IMR-90 (cell line): ENCODE measurements at regions not wholly inside any gene's neighbourhood (a gene's known extent, or its start where the extent isn't known, plus 50 kb on each side); places are given as distances from the start of the nearest gene placed in this dataset.

Source experiments
- ATAC-seq: fragments of 200-7000 bp; cut with Tn5 transposase; 2 replicates; pipeline ENCODE4 v1.9.1; 2020; ENCODE audit warnings: low read depth, mild to moderate bottlenecking, moderate library complexity
- BruUV-seq: library from RNA; stranded (reverse); fragments of 400-500 nt; replicated peaks from 2 replicates; lab custom pipeline; 2021; lab: Mats Ljungman, UMichigan
- CTCF ChIA-PET: fragments of 300-600 bp; formaldehyde crosslinking; extraction: SDS; loops from one replicate; lab custom pipeline; 2021; ENCODE audit warnings: antibody characterized with exemption; lab: Yijun Ruan, JAX
- POLR2A ChIA-PET: fragments of 300-600 bp; sonication (Branson Sonifier 250); formaldehyde crosslinking; loops from one replicate; lab custom pipeline; 2022; ENCODE audit warnings: antibody characterized with exemption; ENCODE audit not compliant: unreplicated experiment; lab: Charles Lee
- DNase-seq: peaks from one replicate; pipeline ENCODE4 v3.0.0; 2013
- H2AFZ ChIP-seq: replicated peaks from 2 replicates; pipeline ENCODE3; 2013; ENCODE audit warnings: low read length, mild to moderate bottlenecking; ENCODE audit not compliant: poor library complexity
- H2AK5ac ChIP-seq: 2 replicates; pipeline ENCODE4 v1.6.1; 2013; ENCODE audit warnings: low read depth, low read length, inconsistent platforms
- H2AK9ac ChIP-seq: replicated peaks from 2 replicates; pipeline ENCODE3; 2013; ENCODE audit warnings: mild to moderate bottlenecking, low read depth, low read length, moderate library complexity; ENCODE audit not compliant: poor library complexity
- H2BK120ac ChIP-seq: 2 replicates; pipeline ENCODE4 v1.6.1; 2013; ENCODE audit warnings: low read depth, low read length, inconsistent platforms
- H2BK15ac ChIP-seq: 3 replicates; pipeline ENCODE4 v1.6.1; 2013; ENCODE audit warnings: low read depth, low read length, inconsistent platforms
- H2BK20ac ChIP-seq: 2 replicates; pipeline ENCODE4 v1.6.1; 2013; ENCODE audit warnings: low read depth, mild to moderate bottlenecking, inconsistent platforms, low read length, moderate library complexity
- H2BK5ac ChIP-seq: 2 replicates; pipeline ENCODE4 v1.6.1; 2013; ENCODE audit warnings: mild to moderate bottlenecking, low read depth, low read length, inconsistent platforms; ENCODE audit not compliant: poor library complexity, severe bottlenecking
- H3K14ac ChIP-seq: replicated peaks from 2 replicates; pipeline ENCODE4 v1.6.1; 2013; ENCODE audit warnings: low read depth, low read length, inconsistent platforms
- H3K18ac ChIP-seq: 2 replicates; pipeline ENCODE4 v1.6.1; 2013; ENCODE audit warnings: low read depth, low read length, control low read depth
- H3K23ac ChIP-seq: 2 replicates; pipeline ENCODE4 v1.6.1; 2013; ENCODE audit warnings: low read depth, low read length, inconsistent platforms
- H3K27ac ChIP-seq: 2 replicates; pipeline ENCODE4 v1.5.1; 2013; ENCODE audit warnings: mild to moderate bottlenecking, control low read depth, low read length; ENCODE audit not compliant: insufficient read depth
- H3K27me3 ChIP-seq: 2 replicates; pipeline ENCODE4 v1.6.1; 2013; ENCODE audit warnings: low read length; ENCODE audit not compliant: control insufficient read depth, insufficient read depth
- H3K36me3 ChIP-seq: 2 replicates; pipeline ENCODE4 v1.6.1; 2013; ENCODE audit warnings: low read length, mixed read lengths; ENCODE audit not compliant: control insufficient read depth, insufficient read depth
- H3K4ac ChIP-seq: 2 replicates; pipeline ENCODE4 v1.6.1; 2013; ENCODE audit warnings: low read depth, low read length, inconsistent platforms
- H3K4me1 ChIP-seq: 2 replicates; pipeline ENCODE4 v1.6.1; 2013; ENCODE audit warnings: low read length, mixed read lengths; ENCODE audit not compliant: control insufficient read depth, insufficient read depth
- H3K4me2 ChIP-seq: 2 replicates; pipeline ENCODE4 v1.6.1; 2013; ENCODE audit warnings: low read depth, mild to moderate bottlenecking, control low read depth, low read length, moderate library complexity
- H3K4me3 ChIP-seq: 2 replicates; pipeline ENCODE4 v1.5.1; 2013; ENCODE audit warnings: low read depth, mild to moderate bottlenecking, control low read depth, low read length, moderate library complexity; ENCODE audit not compliant: insufficient read depth
- H3K56ac ChIP-seq: 2 replicates; pipeline ENCODE4 v1.6.1; 2013; ENCODE audit warnings: low read length, inconsistent platforms; ENCODE audit not compliant: insufficient read depth; ENCODE audit errors: extremely low read depth
- H3K79me1 ChIP-seq, 2 experiments: 2 replicates each; pipeline ENCODE4 v1.6.1; 2013; ENCODE audit warnings: low read length in 2 of 2, inconsistent platforms in 1 of 2, low read depth in 1 of 2
- H3K9ac ChIP-seq: 2 replicates; pipeline ENCODE4 v1.6.1; 2013; ENCODE audit warnings: low read depth, low read length, control low read depth
- H3K9me1 ChIP-seq: 2 replicates; pipeline ENCODE4 v1.6.1; 2013; ENCODE audit warnings: low read length, inconsistent platforms; ENCODE audit not compliant: insufficient read depth
- H3K9me3 ChIP-seq: 2 replicates; pipeline ENCODE4 v1.6.1; 2013; ENCODE audit warnings: low read length; ENCODE audit not compliant: control insufficient read depth, insufficient read depth
- H4K20me1 ChIP-seq: 2 replicates; pipeline ENCODE4 v1.6.1; 2013; ENCODE audit warnings: low read length, inconsistent platforms; ENCODE audit not compliant: insufficient read depth
- H4K5ac ChIP-seq: 2 replicates; pipeline ENCODE4 v1.6.1; 2013; ENCODE audit warnings: mild to moderate bottlenecking, low read depth, low read length, control low read depth
- H4K8ac ChIP-seq, 2 experiments: 2 replicates each; pipeline ENCODE4 v1.6.1; 2013; ENCODE audit warnings: low read depth in 2 of 2, low read length in 2 of 2, control low read depth in 1 of 2, inconsistent platforms in 1 of 2
- H4K91ac ChIP-seq: 2 replicates; pipeline ENCODE4 v1.6.1; 2013; ENCODE audit warnings: low read depth, low read length, inconsistent platforms; ENCODE audit not compliant: insufficient read depth
- BHLHE40 ChIP-seq: fragments of 150-350 bp; IDR thresholded peaks from 2 replicates; pipeline ENCODE4 v1.6.1; 2016; ENCODE audit warnings: mild to moderate bottlenecking, low read depth, low read length
- CEBPB ChIP-seq: IDR thresholded peaks from 2 replicates; pipeline ENCODE4 v1.6.1; 2012; ENCODE audit warnings: low read depth, low read length, improper control_type of control experiment
- CHD1 ChIP-seq: IDR thresholded peaks from 2 replicates; pipeline ENCODE4 v1.6.1; 2012; ENCODE audit warnings: low read depth, low read length, improper control_type of control experiment
- ELK1 ChIP-seq: fragments of 150-350 bp; IDR thresholded peaks from 2 replicates; pipeline ENCODE4 v1.6.1; 2016; ENCODE audit warnings: low read depth, mild to moderate bottlenecking, low read length, moderate library complexity, borderline replicate concordance
- FOS ChIP-seq: fragments of 150-350 bp; IDR thresholded peaks from 2 replicates; pipeline ENCODE4 v1.6.1; 2016; ENCODE audit warnings: low read depth, low read length
- MAFK ChIP-seq: IDR thresholded peaks from 2 replicates; pipeline ENCODE4 v1.6.1; 2012; ENCODE audit warnings: low read depth, low read length, improper control_type of control experiment
- MAZ ChIP-seq: IDR thresholded peaks from 2 replicates; pipeline ENCODE4 v1.6.1; 2012; ENCODE audit warnings: low read depth, mild to moderate bottlenecking, low read length, improper control_type of control experiment, moderate library complexity, borderline replicate concordance
- MXI1 ChIP-seq: IDR thresholded peaks from 2 replicates; pipeline ENCODE4 v1.6.1; 2012; ENCODE audit warnings: low read depth, mild to moderate bottlenecking, low read length, moderate library complexity, borderline replicate concordance
- NFE2L2 ChIP-seq: fragments of 150-350 bp; IDR thresholded peaks from 2 replicates; pipeline ENCODE4 v1.6.1; 2016; ENCODE audit warnings: low read depth, mild to moderate bottlenecking, low read length
- POLR2A ChIP-seq: IDR thresholded peaks from 2 replicates; pipeline ENCODE4 v1.6.1; 2012; ENCODE audit warnings: mild to moderate bottlenecking, low read depth, low read length
- RAD21 ChIP-seq: IDR thresholded peaks from 2 replicates; pipeline ENCODE4 v1.6.1; 2012; ENCODE audit warnings: low read length, improper control_type of control experiment
- RCOR1 ChIP-seq: IDR thresholded peaks from 2 replicates; pipeline ENCODE4 v1.6.1; 2012; ENCODE audit warnings: mild to moderate bottlenecking, low read length, improper control_type of control experiment; ENCODE audit not compliant: insufficient replicate concordance
- RFX5 ChIP-seq: IDR thresholded peaks from 2 replicates; pipeline ENCODE4 v1.8.0; 2012; ENCODE audit warnings: low read depth, mild to moderate bottlenecking, low read length, moderate library complexity
- SMC3 ChIP-seq: fragments of 150-350 bp; IDR thresholded peaks from 2 replicates; pipeline ENCODE4 v1.6.1; 2016; ENCODE audit warnings: low read depth, mild to moderate bottlenecking, antibody characterized with exemption, low read length, moderate library complexity
- WGBS, 2 experiments: methylation state at CpG; one replicate each; pipeline versions ENCODE4 v1.1.5 to v1.1.7; 2013; ENCODE audit warnings: missing lambda C conversion rate in 2 of 2; ENCODE audit not compliant: insufficient read length in 1 of 2; ENCODE audit errors: extremely low coverage in 2 of 2; 5-methylcytosine and 5-hydroxymethylcytosine counted together
- dilution Hi-C: fragments of 300-500 bp; cut with HindIII; formaldehyde crosslinking; loops from one replicate; pipeline ENCODE4 v1.14.3; 2018; ENCODE audit warnings: low sequenced_read_pairs; ENCODE audit not compliant: unreplicated experiment
- in situ Hi-C: fragments of 300-500 bp; cut with MboI; formaldehyde crosslinking; loops from 3 replicates; pipeline ENCODE4 v1.14.3; 2019; ENCODE audit warnings: low sequenced_read_pairs, inconsistent platforms, mixed read lengths
- intact Hi-C: fragments of 100-400 bp; cut with micrococcal nuclease; formaldehyde crosslinking; loops from 2 replicates; pipeline ENCODE4 v1.10.0; 2022
- TF ChIP-seq, protein P1 (sequence below): fragments of 150-350 bp; IDR thresholded peaks from 2 replicates; pipeline ENCODE4 v1.6.1; 2017; ENCODE audit warnings: mild to moderate bottlenecking, antibody characterized with exemption, low read length, low read depth
- TF ChIP-seq, protein P2 (sequence below): conservative IDR thresholded peaks from 2 replicates; pipeline ENCODE4 v1.5.1; 2012; ENCODE audit warnings: mild to moderate bottlenecking, low read depth, low read length, improper control_type of control experiment

- H3K9ac ChIP-seq: no peak overlapping the region
- no peak overlapping the region for H4K5ac ChIP-seq
- no peak overlapping the region for H3K14ac ChIP-seq
- H2BK120ac ChIP-seq: no peak overlapping the region
- no peak overlapping the region for H3K27ac ChIP-seq
- CTCF ChIA-PET: no interaction called here
- H2AK5ac ChIP-seq: no peak overlapping the region
- ATAC-seq (no peak), DNase-seq (no peak)
- no peak overlapping the region for H2AFZ ChIP-seq
- no peak overlapping the region for H4K8ac ChIP-seq
- no peak overlapping the region for H3K56ac ChIP-seq
- TF ChIP-seq POLR2A (no peak), RCOR1 (no peak), NFE2L2 (no peak), RFX5 (no peak), RAD21 (no peak), ELK1 (no peak), BHLHE40 (no peak), MAZ (no peak), CHD1 (no peak), FOS (no peak), MXI1 (no peak), SMC3 (no peak), CEBPB (no peak), MAFK (no peak)
- TF ChIP-seq, protein P1, sequence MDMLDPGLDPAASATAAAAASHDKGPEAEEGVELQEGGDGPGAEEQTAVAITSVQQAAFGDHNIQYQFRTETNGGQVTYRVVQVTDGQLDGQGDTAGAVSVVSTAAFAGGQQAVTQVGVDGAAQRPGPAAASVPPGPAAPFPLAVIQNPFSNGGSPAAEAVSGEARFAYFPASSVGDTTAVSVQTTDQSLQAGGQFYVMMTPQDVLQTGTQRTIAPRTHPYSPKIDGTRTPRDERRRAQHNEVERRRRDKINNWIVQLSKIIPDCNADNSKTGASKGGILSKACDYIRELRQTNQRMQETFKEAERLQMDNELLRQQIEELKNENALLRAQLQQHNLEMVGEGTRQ: no peak
- TF ChIP-seq, protein P2, sequence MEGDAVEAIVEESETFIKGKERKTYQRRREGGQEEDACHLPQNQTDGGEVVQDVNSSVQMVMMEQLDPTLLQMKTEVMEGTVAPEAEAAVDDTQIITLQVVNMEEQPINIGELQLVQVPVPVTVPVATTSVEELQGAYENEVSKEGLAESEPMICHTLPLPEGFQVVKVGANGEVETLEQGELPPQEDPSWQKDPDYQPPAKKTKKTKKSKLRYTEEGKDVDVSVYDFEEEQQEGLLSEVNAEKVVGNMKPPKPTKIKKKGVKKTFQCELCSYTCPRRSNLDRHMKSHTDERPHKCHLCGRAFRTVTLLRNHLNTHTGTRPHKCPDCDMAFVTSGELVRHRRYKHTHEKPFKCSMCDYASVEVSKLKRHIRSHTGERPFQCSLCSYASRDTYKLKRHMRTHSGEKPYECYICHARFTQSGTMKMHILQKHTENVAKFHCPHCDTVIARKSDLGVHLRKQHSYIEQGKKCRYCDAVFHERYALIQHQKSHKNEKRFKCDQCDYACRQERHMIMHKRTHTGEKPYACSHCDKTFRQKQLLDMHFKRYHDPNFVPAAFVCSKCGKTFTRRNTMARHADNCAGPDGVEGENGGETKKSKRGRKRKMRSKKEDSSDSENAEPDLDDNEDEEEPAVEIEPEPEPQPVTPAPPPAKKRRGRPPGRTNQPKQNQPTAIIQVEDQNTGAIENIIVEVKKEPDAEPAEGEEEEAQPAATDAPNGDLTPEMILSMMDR: no peak
- 0 out of 2 replicates have a peak, but pooled peaks cover 3% of the 10 kb centered on the region for H3K9me1 ChIP-seq
- intact Hi-C loops: no loop called here
- H3K4me3 ChIP-seq: no peak overlapping the region
- H2BK15ac ChIP-seq: no peak overlapping the region
- H3K36me3 ChIP-seq: no peaks in the 10 kb centered on the region
- no peaks in the 10 kb centered on the region; the same call in 1 of the 2 replicates for H3K4me1 ChIP-seq
- H3K27me3 ChIP-seq: peaks cover 2% of the 10 kb centered on the region; the same call in 1 of the 2 replicates
- BruUV-seq: no TSS peak
- in situ Hi-C loops: loop anchor here (10.0 kb wide), 1 partner anchor 151 kb away; no protein-coding TSS in a partner anchor
- H3K23ac ChIP-seq: no peak overlapping the region
- H3K79me1 ChIP-seq: no peaks in the 10 kb centered on the region
- H3K4me2 ChIP-seq: no peak overlapping the region
- no peaks in the 10 kb centered on the region for H3K9me3 ChIP-seq
- POLR2A ChIA-PET: no interaction called here
- no peak overlapping the region for H2AK9ac ChIP-seq
- H3K4ac ChIP-seq: no peak overlapping the region
- no peak overlapping the region for H3K18ac ChIP-seq
- no peak overlapping the region for H2BK20ac ChIP-seq
- WGBS, 2 experiments: no CpG with 5 or more reads among the region's 4 CpGs
- no peaks in the 10 kb centered on the region for H4K20me1 ChIP-seq
- H4K91ac ChIP-seq: no peak overlapping the region
- H2BK5ac ChIP-seq: no peak overlapping the region
- dilution Hi-C loops: no loop called here
Observed at GRCh38 chr19:28885965-28886364, 327.0 kb downstream of the UQCRFS1 start.
